HepG2 (cell line): ENCODE measurements at regions not wholly inside any gene's neighbourhood (a gene's known extent, or its start where the extent isn't known, plus 50 kb on each side); places are given as distances from the start of the nearest gene placed in this dataset.

Experiments used
- ATAC-seq: fragments of 200-7000 bp; cut with Tn5 transposase; 3 replicates; pipeline ENCODE4 v1.9.1; 2020; ENCODE audit warnings: mild to moderate bottlenecking, moderate library complexity
- BruUV-seq: library from RNA; stranded (reverse); fragments of 400-500 nt; replicated peaks from 2 replicates; lab custom pipeline; 2021; lab: Mats Ljungman, UMichigan
- CTCF ChIA-PET: fragments of 300-600 bp; formaldehyde crosslinking; extraction: SDS; loops from one replicate; lab custom pipeline; 2021; ENCODE audit warnings: low total read pairs, inconsistent platforms, low intra/inter-chr PET ratio; lab: Yijun Ruan, JAX
- POLR2A ChIA-PET: fragments of 350-600 bp; sonication (Branson Sonifier 250); formaldehyde crosslinking; loops from one replicate; lab custom pipeline; 2020; ENCODE audit warnings: antibody characterized with exemption, inconsistent platforms; lab: Yijun Ruan, JAX
- DNase-seq: peaks from one replicate; pipeline ENCODE4 v3.0.0-alpha.2; 2015; ENCODE audit warnings: low spot score
- FAIRE-seq: peaks from 3 replicates; lab custom pipeline; 2011; peaks lifted over from hg19 to GRCh38; lab: Jason Lieb, UNC
- H2AFZ ChIP-seq: one replicate; pipeline ENCODE4 v1.6.1; 2011; ENCODE audit warnings: low read length, inconsistent platforms
- H3K27ac ChIP-seq: fragments of 300-600 bp; 3 replicates; pipeline ENCODE4 v1.8.0; 2011; ENCODE audit warnings: mixed run types, mild to moderate bottlenecking, mixed read lengths, low read length, inconsistent platforms; ENCODE audit not compliant: insufficient read depth; ENCODE audit errors: extremely low read length
- H3K27me3 ChIP-seq, 2 experiments: fragments of 200-600 bp in 1 of 2; 2 replicates in 1 of 2; 3 replicates in 1 of 2; pipeline versions ENCODE4 v1.6.0 to v1.8.0; 2011; ENCODE audit warnings: low read length in 2 of 2, mild to moderate bottlenecking in 2 of 2, moderate library complexity in 2 of 2, inconsistent platforms in 1 of 2; ENCODE audit not compliant: insufficient read depth in 2 of 2, control insufficient read depth in 1 of 2
- H3K36me3 ChIP-seq, 2 experiments: fragments of 200-600 bp in 1 of 2; replicated peaks in 1 of 2; 2 replicates in 1 of 2; 3 replicates in 1 of 2; pipeline versions ENCODE4 v1.5.1 to v1.8.0; 2011; ENCODE audit warnings: low read length in 2 of 2, inconsistent platforms in 1 of 2; ENCODE audit not compliant: insufficient read depth in 2 of 2, control insufficient read depth in 1 of 2
- H3K4me1 ChIP-seq: 2 replicates; pipeline ENCODE4 v1.5.1; 2012; ENCODE audit warnings: low read length, inconsistent platforms; ENCODE audit not compliant: insufficient read depth
- H3K4me2 ChIP-seq: 2 replicates; pipeline ENCODE4 v1.6.0; 2011; ENCODE audit warnings: low read depth, low read length, inconsistent platforms
- H3K4me3 ChIP-seq, 3 experiments: fragments of 200-600 bp in 1 of 3; sonication (generic), shearing (Covaris generic) in 1 of 3; replicated peaks in 1 of 3; 2 replicates each; pipeline ENCODE4 v1.5.1; 2011 to 2016; ENCODE audit warnings: low read length in 3 of 3, inconsistent platforms in 2 of 3, low read depth in 2 of 3, mild to moderate bottlenecking in 2 of 3, control low read depth in 1 of 3, mixed read lengths in 1 of 3; ENCODE audit not compliant: insufficient read depth in 1 of 3
- H3K79me2 ChIP-seq: one replicate; pipeline ENCODE4 v1.6.1; 2011; ENCODE audit warnings: low read length, inconsistent platforms; ENCODE audit not compliant: insufficient read depth
- H3K9ac ChIP-seq: 2 replicates; pipeline ENCODE4 v1.6.0; 2011; ENCODE audit warnings: mild to moderate bottlenecking, low read depth, low read length, inconsistent platforms; ENCODE audit not compliant: insufficient read depth
- H3K9me3 ChIP-seq: 2 replicates; pipeline ENCODE4 v1.5.1; 2012; ENCODE audit warnings: mild to moderate bottlenecking, low read length
- H4K20me1 ChIP-seq: 2 replicates; pipeline ENCODE4 v1.6.0; 2011; ENCODE audit warnings: inconsistent platforms, mild to moderate bottlenecking, low read length, moderate library complexity; ENCODE audit not compliant: insufficient read depth
- CAMTA2 ChIP-seq: sonication (generic); formaldehyde crosslinking; IDR thresholded peaks from 2 replicates; pipeline ENCODE4 v1.4.0; 2020; ENCODE audit warnings: mild to moderate bottlenecking, missing genetic modification reagents, borderline replicate concordance
- NFE2L1 ChIP-seq: sonication (generic); formaldehyde crosslinking; IDR thresholded peaks from 2 replicates; pipeline ENCODE4 v1.4.0; 2020; ENCODE audit warnings: missing genetic modification reagents, mild to moderate bottlenecking, borderline replicate concordance
- NFRKB ChIP-seq: fragments of 450-650 bp; IDR thresholded peaks from 2 replicates; pipeline ENCODE4 v1.6.1; 2017
- NONO ChIP-seq, 2 experiments: fragments of 450-650 bp in 1 of 2; sonication (generic) in 1 of 2; formaldehyde crosslinking in 1 of 2; IDR thresholded peaks in 1 of 2; conservative IDR thresholded peaks in 1 of 2; 2 replicates each; pipeline versions ENCODE4 v1.6.1 to v1.8.0; 2017 to 2022; ENCODE audit warnings: mild to moderate bottlenecking in 1 of 2, missing genetic modification reagents in 1 of 2, moderate library complexity in 1 of 2
- TMF1 ChIP-seq: sonication (generic); formaldehyde crosslinking; IDR thresholded peaks from 2 replicates; pipeline ENCODE4 v1.8.1; 2022; ENCODE audit warnings: low read depth, missing genetic modification reagents
- ZBTB38 ChIP-seq: sonication (generic); formaldehyde crosslinking; IDR thresholded peaks from 2 replicates; pipeline ENCODE4 v1.5.1; 2020; ENCODE audit warnings: mild to moderate bottlenecking, missing genetic modification reagents
- ZFP36L1 ChIP-seq: sonication (generic); formaldehyde crosslinking; IDR thresholded peaks from 2 replicates; pipeline ENCODE4 v1.8.0; 2022; ENCODE audit warnings: mild to moderate bottlenecking, missing genetic modification reagents, moderate library complexity
- ZNF816 ChIP-seq: sonication (generic); formaldehyde crosslinking; IDR thresholded peaks from 2 replicates; pipeline ENCODE4 v1.8.0; 2022; ENCODE audit warnings: missing genetic modification reagents, mild to moderate bottlenecking, borderline replicate concordance
- WGBS: methylation state at CpG from one replicate; pipeline ENCODE4 v1.1.6; 2017; ENCODE audit warnings: low lambda C conversion rate; 5-methylcytosine and 5-hydroxymethylcytosine counted together
- in situ Hi-C: cut with HindIII; loops from 2 replicates; pipeline ENCODE4 v1.10.0; 2017; ENCODE audit warnings: low pct_unique_long_range_greater_than_20kb; ENCODE audit not compliant: extremely low pct_ligation_motif_present
- intact Hi-C: fragments of 100-400 bp; cut with micrococcal nuclease; formaldehyde crosslinking; loops from one replicate; pipeline ENCODE4 v1.10.0; 2022; ENCODE audit not compliant: unreplicated experiment
- TF ChIP-seq, protein P1 (sequence below): sonication (generic); formaldehyde crosslinking; IDR thresholded peaks from 2 replicates; pipeline ENCODE4 v1.5.1; 2020; ENCODE audit warnings: mild to moderate bottlenecking, missing genetic modification reagents, borderline replicate concordance
- TF ChIP-seq, protein P2 (sequence below): sonication (generic); formaldehyde crosslinking; IDR thresholded peaks from 2 replicates; pipeline ENCODE4 v1.4.0; 2020; ENCODE audit warnings: missing genetic modification reagents, mild to moderate bottlenecking, borderline replicate concordance
- TF ChIP-seq, protein P3 (sequence below): IDR thresholded peaks from 2 replicates; pipeline ENCODE4 v1.6.1; 2018; ENCODE audit warnings: missing genetic modification reagents, mild to moderate bottlenecking, missing compliant biosample characterization
- TF ChIP-seq, protein P4 (sequence below): sonication (generic); formaldehyde crosslinking; IDR thresholded peaks from 2 replicates; pipeline ENCODE4 v1.8.1; 2023; ENCODE audit warnings: mild to moderate bottlenecking, missing genetic modification reagents, borderline replicate concordance
- TF ChIP-seq, protein P5 (sequence below): sonication (generic); formaldehyde crosslinking; conservative IDR thresholded peaks from 2 replicates; pipeline ENCODE4 v1.4.0; 2020; ENCODE audit warnings: mild to moderate bottlenecking, missing genetic modification reagents, moderate library complexity

DNA sequence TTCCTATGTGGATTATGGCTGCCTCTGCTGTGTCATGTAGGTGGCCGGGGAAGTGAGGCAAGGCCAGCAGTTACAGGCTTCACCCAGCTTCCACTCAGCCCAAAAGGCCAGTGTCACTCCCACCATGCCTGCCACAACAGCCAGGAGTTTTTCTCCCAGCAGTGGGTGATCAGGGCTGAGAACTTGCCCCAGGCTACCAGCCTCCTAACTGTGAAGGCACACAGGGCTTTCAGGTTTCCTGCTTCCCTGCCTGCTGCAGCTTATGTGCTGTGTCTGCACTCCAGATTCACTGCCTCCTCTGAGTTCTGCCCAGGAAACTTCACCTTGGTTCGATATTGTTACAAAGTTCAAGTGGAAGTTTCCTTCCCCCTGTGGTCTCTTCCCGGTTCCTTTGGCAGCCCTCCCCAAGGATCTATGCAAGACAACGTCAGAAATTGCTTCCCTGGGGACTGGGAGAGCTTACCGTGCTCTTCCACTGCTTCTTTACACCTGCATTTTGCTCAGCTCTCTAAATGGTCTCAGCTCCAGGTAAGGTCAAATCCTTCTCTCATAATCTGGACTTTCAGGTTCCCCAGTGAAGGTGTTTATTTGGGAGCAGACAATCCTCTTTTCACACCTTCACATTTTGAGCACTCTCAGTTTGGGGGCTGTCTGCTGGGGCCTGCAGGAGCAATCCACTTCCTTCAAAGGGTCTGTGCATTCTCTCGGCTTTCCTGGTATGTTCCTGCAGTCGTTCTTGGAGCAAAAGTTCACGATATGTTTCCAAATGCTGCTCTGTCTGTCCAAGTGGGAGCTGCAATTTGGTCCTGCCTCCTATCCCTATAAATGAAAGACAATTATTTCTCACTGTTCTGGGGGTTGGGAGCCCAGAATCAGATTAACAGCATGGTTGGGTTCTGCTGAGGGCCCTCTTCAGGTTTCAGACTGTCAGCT lies 1730.1 kb upstream of the PRR20A start (continued):
- TF ChIP-seq, protein P1, sequence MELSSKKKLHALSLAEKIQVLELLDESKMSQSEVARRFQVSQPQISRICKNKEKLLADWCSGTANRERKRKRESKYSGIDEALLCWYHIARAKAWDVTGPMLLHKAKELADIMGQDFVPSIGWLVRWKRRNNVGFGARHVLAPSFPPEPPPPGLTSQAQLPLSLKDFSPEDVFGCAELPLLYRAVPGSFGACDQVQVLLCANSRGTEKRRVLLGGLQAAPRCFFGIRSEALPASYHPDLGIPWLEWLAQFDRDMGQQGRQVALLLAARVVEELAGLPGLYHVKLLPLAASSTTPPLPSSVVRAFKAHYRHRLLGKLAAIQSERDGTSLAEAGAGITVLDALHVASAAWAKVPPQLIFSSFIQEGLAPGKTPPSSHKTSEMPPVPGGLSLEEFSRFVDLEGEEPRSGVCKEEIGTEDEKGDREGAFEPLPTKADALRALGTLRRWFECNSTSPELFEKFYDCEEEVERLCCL (CRISPR knock-in tag): no peak
- TF ChIP-seq TMF1 (CRISPR knock-in tag) (no peak), NFRKB (no peak)
- TF ChIP-seq, protein P2, sequence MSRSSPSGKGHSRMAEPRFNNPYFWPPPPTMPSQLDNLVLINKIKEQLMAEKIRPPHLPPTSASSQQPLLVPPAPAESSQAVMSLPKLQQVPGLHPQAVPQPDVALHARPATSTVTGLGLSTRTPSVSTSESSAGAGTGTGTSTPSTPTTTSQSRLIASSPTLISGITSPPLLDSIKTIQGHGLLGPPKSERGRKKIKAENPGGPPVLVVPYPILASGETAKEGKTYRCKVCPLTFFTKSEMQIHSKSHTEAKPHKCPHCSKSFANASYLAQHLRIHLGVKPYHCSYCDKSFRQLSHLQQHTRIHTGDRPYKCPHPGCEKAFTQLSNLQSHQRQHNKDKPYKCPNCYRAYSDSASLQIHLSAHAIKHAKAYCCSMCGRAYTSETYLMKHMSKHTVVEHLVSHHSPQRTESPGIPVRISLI (CRISPR knock-in tag): no peak

DNA sequence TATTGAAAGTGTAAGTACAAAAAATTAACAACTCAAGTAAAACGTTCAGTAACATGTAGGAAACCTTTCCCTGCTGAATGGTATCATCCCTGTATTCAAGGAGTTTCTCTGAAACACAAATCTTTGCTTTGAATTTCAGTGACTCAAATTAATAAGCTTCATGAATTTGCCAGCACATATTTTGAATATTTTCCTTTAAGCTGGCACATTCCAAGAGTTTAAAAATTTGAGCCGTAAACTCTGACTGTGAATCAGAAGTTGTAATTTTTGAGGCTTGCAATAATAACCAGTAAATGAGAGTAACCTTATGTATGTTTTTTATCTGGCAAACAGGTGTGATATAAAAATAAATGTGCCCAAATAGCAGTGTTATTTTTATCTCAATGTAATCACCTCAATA lies 1722.6 kb upstream of the PRR20A start:
- no peaks in the 10 kb centered on the region for H4K20me1 ChIP-seq
- BruUV-seq: no TSS peak
- no peak overlapping the region for H3K4me3 ChIP-seq
- DNase-seq (no peak), FAIRE-seq (no peak), ATAC-seq (no peak)
- CTCF ChIA-PET: no interaction called here
- intact Hi-C loops: no loop called here
- H3K27ac ChIP-seq: no peak overlapping the region
- H3K27me3 ChIP-seq: no peaks in the 10 kb centered on the region
- no peaks in the 10 kb centered on the region for H3K4me1 ChIP-seq
- no peaks in the 10 kb centered on the region for H3K79me2 ChIP-seq
- H3K9ac ChIP-seq: no peak overlapping the region
- POLR2A ChIA-PET: no interaction called here
- no peak overlapping the region for H2AFZ ChIP-seq
- no peak overlapping the region for H3K4me2 ChIP-seq
- in situ Hi-C loops: no loop called here
- peaks cover 10% of the 10 kb centered on the region for H3K9me3 ChIP-seq
- H3K36me3 ChIP-seq: no peaks in the 10 kb centered on the region
- 32% methylated on average over 2 of the region's 2 CpGs for WGBS
- TF ChIP-seq NONO (IDR thresholded peaks at IDR 0.05) (no peak), NONO (CRISPR knock-in tag; conservative IDR thresholded peaks at IDR 0.05) (no peak), NFE2L1 (no peak), CAMTA2 (CRISPR knock-in tag) (no peak), ZNF816 (CRISPR knock-in tag) (no peak), ZBTB38 (CRISPR knock-in tag) (no peak), ZFP36L1 (CRISPR knock-in tag) (no peak)
- TF ChIP-seq, protein P3, sequence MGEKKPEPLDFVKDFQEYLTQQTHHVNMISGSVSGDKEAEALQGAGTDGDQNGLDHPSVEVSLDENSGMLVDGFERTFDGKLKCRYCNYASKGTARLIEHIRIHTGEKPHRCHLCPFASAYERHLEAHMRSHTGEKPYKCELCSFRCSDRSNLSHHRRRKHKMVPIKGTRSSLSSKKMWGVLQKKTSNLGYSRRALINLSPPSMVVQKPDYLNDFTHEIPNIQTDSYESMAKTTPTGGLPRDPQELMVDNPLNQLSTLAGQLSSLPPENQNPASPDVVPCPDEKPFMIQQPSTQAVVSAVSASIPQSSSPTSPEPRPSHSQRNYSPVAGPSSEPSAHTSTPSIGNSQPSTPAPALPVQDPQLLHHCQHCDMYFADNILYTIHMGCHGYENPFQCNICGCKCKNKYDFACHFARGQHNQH (CRISPR knock-in tag): no peak
- TF ChIP-seq, protein P4, sequence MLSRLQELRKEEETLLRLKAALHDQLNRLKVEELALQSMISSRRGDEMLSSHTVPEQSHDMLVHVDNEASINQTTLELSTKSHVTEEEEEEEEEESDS (CRISPR knock-in tag): no peak
- TF ChIP-seq, protein P5, sequence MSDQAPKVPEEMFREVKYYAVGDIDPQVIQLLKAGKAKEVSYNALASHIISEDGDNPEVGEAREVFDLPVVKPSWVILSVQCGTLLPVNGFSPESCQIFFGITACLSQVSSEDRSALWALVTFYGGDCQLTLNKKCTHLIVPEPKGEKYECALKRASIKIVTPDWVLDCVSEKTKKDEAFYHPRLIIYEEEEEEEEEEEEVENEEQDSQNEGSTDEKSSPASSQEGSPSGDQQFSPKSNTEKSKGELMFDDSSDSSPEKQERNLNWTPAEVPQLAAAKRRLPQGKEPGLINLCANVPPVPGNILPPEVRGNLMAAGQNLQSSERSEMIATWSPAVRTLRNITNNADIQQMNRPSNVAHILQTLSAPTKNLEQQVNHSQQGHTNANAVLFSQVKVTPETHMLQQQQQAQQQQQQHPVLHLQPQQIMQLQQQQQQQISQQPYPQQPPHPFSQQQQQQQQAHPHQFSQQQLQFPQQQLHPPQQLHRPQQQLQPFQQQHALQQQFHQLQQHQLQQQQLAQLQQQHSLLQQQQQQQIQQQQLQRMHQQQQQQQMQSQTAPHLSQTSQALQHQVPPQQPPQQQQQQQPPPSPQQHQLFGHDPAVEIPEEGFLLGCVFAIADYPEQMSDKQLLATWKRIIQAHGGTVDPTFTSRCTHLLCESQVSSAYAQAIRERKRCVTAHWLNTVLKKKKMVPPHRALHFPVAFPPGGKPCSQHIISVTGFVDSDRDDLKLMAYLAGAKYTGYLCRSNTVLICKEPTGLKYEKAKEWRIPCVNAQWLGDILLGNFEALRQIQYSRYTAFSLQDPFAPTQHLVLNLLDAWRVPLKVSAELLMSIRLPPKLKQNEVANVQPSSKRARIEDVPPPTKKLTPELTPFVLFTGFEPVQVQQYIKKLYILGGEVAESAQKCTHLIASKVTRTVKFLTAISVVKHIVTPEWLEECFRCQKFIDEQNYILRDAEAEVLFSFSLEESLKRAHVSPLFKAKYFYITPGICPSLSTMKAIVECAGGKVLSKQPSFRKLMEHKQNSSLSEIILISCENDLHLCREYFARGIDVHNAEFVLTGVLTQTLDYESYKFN (CRISPR knock-in tag): no peak
